ENCODE measurements at regions not wholly inside any gene's neighbourhood (a gene's known extent, or its start where the extent isn't known, plus 50 kb on each side); places are given as distances from the start of the nearest gene placed in this dataset.
A peak's percentile ranks its signal among the peaks of the same experiment; 100 is the strongest.

DNA sequence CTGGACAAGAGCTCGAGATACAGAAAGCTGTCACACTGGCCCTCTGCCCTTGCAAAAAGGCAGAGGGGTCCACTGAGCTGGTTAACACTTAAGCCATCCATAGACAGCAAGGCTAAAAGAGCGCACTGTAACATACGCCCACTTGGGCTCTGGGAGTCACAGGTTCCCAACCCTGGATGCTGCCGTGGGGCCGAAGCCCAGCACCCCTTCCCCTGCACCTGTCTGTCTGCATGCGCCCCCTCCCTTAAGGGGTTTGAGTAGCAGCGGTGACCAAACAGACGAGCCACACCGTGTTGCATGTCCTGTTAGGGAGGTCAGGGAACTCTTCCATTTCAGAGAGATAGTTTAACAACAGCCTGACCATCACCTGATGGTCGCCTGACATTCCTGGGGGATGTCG, 138.4 kb upstream of the GALNTL6 start:
- H3K4me3 ChIP-seq (ENCODE audit: low read length), result no peak overlapping the region
- no peak for ATAC-seq
- Mint-ChIP-seq H3K27me3 (no peaks in the 10 kb centered on the region), H3K27ac (no peak overlapping the region), H3K9me3 (peaks cover 0 to 10% (median 0%) of the 10 kb centered on the region in 11 donors), H3K36me3 (no peaks in the 10 kb centered on the region), H3K4me3 (no peak overlapping the region), H3K4me1 (no peaks in the 10 kb centered on the region)
- H3K4me1 ChIP-seq (ENCODE audit: control insufficient read depth in 2 of 2, insufficient read depth in 2 of 2, low read length in 2 of 2), result no peaks in the 10 kb centered on the region
- no peaks in the 10 kb centered on the region for H3K27me3 ChIP-seq (ENCODE audit: control insufficient read depth in 2 of 2, insufficient read depth in 2 of 2, low read length in 2 of 2)
- no peak overlapping the region for H3K27ac ChIP-seq (ENCODE audit: low read depth, low read length)
- H3K36me3 ChIP-seq (ENCODE audit: control insufficient read depth in 2 of 3, insufficient read depth in 3 of 3, low read length in 3 of 3), result no peaks in the 10 kb centered on the region
- POLR2A ChIA-PET, result no interaction called here
- intact Hi-C loops (cut with micrococcal nuclease), result no loop called here
- DNase-seq, result no peak
- CTCF ChIA-PET, result no interaction called here
- H3K9me3 ChIP-seq (ENCODE audit: control insufficient read depth in 2 of 3, low read length in 3 of 3), result no peaks in the 10 kb centered on the region

DNA sequence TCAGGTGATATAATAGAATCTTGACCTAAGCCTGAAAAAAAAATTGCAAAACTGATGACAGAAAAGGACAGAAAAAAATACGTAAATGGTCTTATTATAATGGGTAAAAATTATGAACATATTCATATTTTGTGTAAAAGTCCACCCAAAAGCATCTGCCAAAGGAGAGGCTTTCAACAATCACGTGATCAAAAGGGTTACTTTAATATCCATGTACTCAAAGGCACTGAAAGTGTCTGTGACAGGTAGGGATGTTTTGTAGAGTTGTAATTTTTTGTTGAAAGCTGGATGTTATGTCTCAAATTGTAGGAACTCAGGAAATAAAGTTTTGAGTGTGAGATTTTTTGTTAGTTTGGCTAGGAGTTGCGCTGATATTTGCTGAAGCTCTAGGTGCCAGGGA, 144.8 kb upstream of the GALNTL6 start:
- CTCF ChIA-PET, result no interaction called here
- Histone ChIP-seq H3K4me1 (ENCODE audit: control insufficient read depth in 2 of 2, insufficient read depth in 2 of 2, low read length in 2 of 2) (no peaks in the 10 kb centered on the region), H3K27me3 (ENCODE audit: control insufficient read depth in 2 of 2, insufficient read depth in 2 of 2, low read length in 2 of 2) (no peaks in the 10 kb centered on the region), H3K9me3 (ENCODE audit: control insufficient read depth in 2 of 3, low read length in 3 of 3) (no peaks in the 10 kb centered on the region), H3K4me3 (ENCODE audit: low read length) (no peak overlapping the region), H3K27ac (ENCODE audit: low read depth, low read length) (no peak overlapping the region), H3K36me3 (ENCODE audit: control insufficient read depth in 2 of 3, insufficient read depth in 3 of 3, low read length in 3 of 3) (no peaks in the 10 kb centered on the region)
- Mint-ChIP-seq H3K9me3 (peaks cover 0 to 6% (median 0%) of the 10 kb centered on the region in 11 donors), H3K27ac (no peak overlapping the region), H3K27me3 (no peaks in the 10 kb centered on the region), H3K36me3 (no peaks in the 10 kb centered on the region), H3K4me1 (no peaks in the 10 kb centered on the region), H3K4me3 (no peak overlapping the region)
- intact Hi-C loops (cut with micrococcal nuclease), result no loop called here
- DNase-seq (no peak), ATAC-seq (no peak)
- POLR2A ChIA-PET, result no interaction called here

DNA sequence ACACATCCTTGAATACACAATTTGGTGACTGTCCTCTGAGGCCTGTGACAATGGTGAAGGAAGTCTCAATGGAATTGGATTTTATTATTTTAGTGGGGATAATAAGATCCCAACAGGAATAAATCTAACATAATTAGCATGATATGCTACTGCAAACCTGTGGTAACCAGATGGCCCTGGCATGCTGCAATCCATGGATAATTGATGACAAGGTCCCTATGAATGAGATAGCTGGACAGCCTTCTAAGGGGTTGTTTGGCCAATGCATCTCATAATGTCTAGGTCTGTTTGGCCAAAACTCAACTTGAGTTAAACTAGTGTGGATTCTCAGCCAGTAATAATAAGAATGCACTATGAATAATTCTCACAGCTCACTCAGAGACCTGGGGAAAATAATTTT, 145.3 kb upstream of the GALNTL6 start:
- no peaks in the 10 kb centered on the region for H3K4me1 ChIP-seq (ENCODE audit: control insufficient read depth in 2 of 2, insufficient read depth in 2 of 2, low read length in 2 of 2)
- Mint-ChIP-seq H3K27me3 (no peaks in the 10 kb centered on the region), H3K27ac (no peak overlapping the region), H3K4me3 (no peak overlapping the region), H3K36me3 (no peaks in the 10 kb centered on the region), H3K4me1 (no peaks in the 10 kb centered on the region), H3K9me3 (peaks cover 0 to 4% (median 0%) of the 10 kb centered on the region in 11 donors)
- no peaks in the 10 kb centered on the region for H3K27me3 ChIP-seq (ENCODE audit: control insufficient read depth in 2 of 2, insufficient read depth in 2 of 2, low read length in 2 of 2)
- DNase-seq, result no peak
- H3K4me3 ChIP-seq (ENCODE audit: low read length), result no peak overlapping the region
- POLR2A ChIA-PET, result no interaction called here
- H3K9me3 ChIP-seq (ENCODE audit: control insufficient read depth in 2 of 3, low read length in 3 of 3), result no peaks in the 10 kb centered on the region
- CTCF ChIA-PET, result no interaction called here
- H3K27ac ChIP-seq (ENCODE audit: low read depth, low read length), result no peak overlapping the region
- ATAC-seq, result no peak
- no peaks in the 10 kb centered on the region for H3K36me3 ChIP-seq (ENCODE audit: control insufficient read depth in 2 of 3, insufficient read depth in 3 of 3, low read length in 3 of 3)
- intact Hi-C loops (cut with micrococcal nuclease), result no loop called here

DNA sequence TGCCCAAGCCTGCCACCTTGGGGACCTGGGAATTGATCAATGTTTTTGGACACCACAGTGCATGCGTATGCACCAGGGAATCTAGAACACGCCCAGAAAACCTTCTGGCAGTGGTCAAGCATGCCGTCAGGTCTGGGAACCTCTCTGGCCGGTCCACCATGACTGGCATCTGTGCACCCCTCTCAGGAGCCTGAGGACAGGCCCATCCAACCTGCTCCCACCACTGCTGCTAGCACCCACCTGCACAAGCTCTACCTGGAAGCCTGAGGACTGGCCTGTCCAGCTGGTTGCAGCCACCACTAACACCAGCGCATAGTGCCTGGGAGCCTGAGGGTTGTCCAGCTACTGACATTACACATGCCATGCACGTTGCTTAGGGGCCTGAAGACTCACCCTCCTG, 162.1 kb upstream of the GALNTL6 start:
- intact Hi-C loops (cut with micrococcal nuclease), result no loop called here
- Mint-ChIP-seq H3K27me3 (no peaks in the 10 kb centered on the region), H3K36me3 (no peaks in the 10 kb centered on the region), H3K9me3 (peaks cover 0 to 15% (median 5%) of the 10 kb centered on the region in 11 donors), H3K27ac (no peak overlapping the region), H3K4me3 (no peak overlapping the region), H3K4me1 (no peaks in the 10 kb centered on the region)
- DNase-seq (no peak), ATAC-seq (no peak)
- CTCF ChIA-PET, result no interaction called here
- Histone ChIP-seq H3K9me3 (ENCODE audit: control insufficient read depth in 2 of 3, low read length in 3 of 3) (no peaks in the 10 kb centered on the region), H3K27me3 (ENCODE audit: control insufficient read depth in 2 of 2, insufficient read depth in 2 of 2, low read length in 2 of 2) (no peaks in the 10 kb centered on the region), H3K36me3 (ENCODE audit: control insufficient read depth in 2 of 3, insufficient read depth in 3 of 3, low read length in 3 of 3) (no peaks in the 10 kb centered on the region), H3K27ac (ENCODE audit: low read depth, low read length) (no peak overlapping the region), H3K4me1 (ENCODE audit: control insufficient read depth in 2 of 2, insufficient read depth in 2 of 2, low read length in 2 of 2) (no peaks in the 10 kb centered on the region), H3K4me3 (ENCODE audit: low read length) (no peak overlapping the region)
- POLR2A ChIA-PET, result no interaction called here

DNA sequence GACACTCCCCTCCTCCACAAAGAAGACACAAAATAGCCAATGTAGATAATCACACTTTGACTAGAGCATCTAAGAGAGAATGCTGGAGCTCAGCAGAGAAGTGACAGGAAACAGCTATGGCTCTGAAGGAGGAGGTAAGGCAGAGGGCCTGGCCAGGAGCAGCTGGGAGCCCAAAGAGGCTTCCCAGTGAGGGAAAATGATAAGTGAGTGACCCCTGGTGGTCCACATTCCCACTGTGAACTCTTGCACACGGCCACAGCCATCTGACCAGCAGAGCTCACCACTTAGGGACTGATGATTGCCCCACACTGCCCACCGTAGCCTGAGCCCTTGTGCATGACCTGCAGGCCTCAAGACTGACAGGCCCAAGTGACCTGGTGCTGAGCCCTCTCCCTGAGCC, 162.7 kb upstream of the GALNTL6 start:
- Histone ChIP-seq H3K9me3 (ENCODE audit: control insufficient read depth in 2 of 3, low read length in 3 of 3) (no peaks in the 10 kb centered on the region), H3K27me3 (ENCODE audit: control insufficient read depth in 2 of 2, insufficient read depth in 2 of 2, low read length in 2 of 2) (no peaks in the 10 kb centered on the region), H3K4me1 (ENCODE audit: control insufficient read depth in 2 of 2, insufficient read depth in 2 of 2, low read length in 2 of 2) (no peaks in the 10 kb centered on the region), H3K27ac (ENCODE audit: low read depth, low read length) (no peak overlapping the region), H3K36me3 (ENCODE audit: control insufficient read depth in 2 of 3, insufficient read depth in 3 of 3, low read length in 3 of 3) (no peaks in the 10 kb centered on the region), H3K4me3 (ENCODE audit: low read length) (no peak overlapping the region)
- H3K27ac Mint-ChIP-seq, result no peak overlapping the region
- ChIA-PET CTCF (no interaction called here), POLR2A (no interaction called here)
- no peaks in the 10 kb centered on the region for H3K27me3 Mint-ChIP-seq
- no peaks in the 10 kb centered on the region for H3K4me1 Mint-ChIP-seq
- no peaks in the 10 kb centered on the region for H3K36me3 Mint-ChIP-seq
- intact Hi-C loops (cut with micrococcal nuclease), result no loop called here
- DNase-seq (no peak), ATAC-seq (peak; percentile 12)
- H3K4me3 Mint-ChIP-seq, result no peak overlapping the region
- peaks cover 0 to 15% (median 5%) of the 10 kb centered on the region in 11 donors for H3K9me3 Mint-ChIP-seq

DNA sequence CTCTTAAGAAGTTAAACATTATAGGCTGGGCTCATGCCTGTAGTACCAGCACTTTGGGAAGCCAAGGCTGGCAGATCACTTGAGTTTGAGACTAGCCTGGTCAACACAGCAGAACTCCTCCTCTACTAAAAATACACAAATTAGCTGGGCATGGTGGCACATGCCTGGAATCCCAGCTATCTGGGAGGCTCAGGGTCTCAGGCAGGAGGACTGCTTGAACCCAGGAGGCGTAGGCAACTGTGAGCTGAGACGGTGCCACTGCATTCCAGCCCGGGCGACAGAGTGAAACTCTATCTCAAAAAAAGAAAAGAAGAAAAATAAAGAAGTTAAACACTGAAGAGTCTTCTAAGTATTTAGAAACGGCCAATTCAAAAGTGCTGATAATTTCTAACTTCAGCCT, 164.3 kb upstream of the GALNTL6 start:
- no peaks in the 10 kb centered on the region for H3K36me3 ChIP-seq (ENCODE audit: control insufficient read depth in 2 of 3, insufficient read depth in 3 of 3, low read length in 3 of 3)
- no peak overlapping the region for H3K27ac ChIP-seq (ENCODE audit: low read depth, low read length)
- no peaks in the 10 kb centered on the region for H3K4me1 ChIP-seq (ENCODE audit: control insufficient read depth in 2 of 2, insufficient read depth in 2 of 2, low read length in 2 of 2)
- Mint-ChIP-seq H3K9me3 (peaks cover 0 to 15% (median 4%) of the 10 kb centered on the region in 11 donors), H3K27me3 (no peaks in the 10 kb centered on the region), H3K4me3 (no peak overlapping the region), H3K36me3 (no peaks in the 10 kb centered on the region), H3K27ac (no peak overlapping the region), H3K4me1 (peaks cover 0 to 4% (median 0%) of the 10 kb centered on the region in 7 donors)
- H3K27me3 ChIP-seq (ENCODE audit: control insufficient read depth in 2 of 2, insufficient read depth in 2 of 2, low read length in 2 of 2), result no peaks in the 10 kb centered on the region
- CTCF ChIA-PET, result no interaction called here
- DNase-seq, result no peak
- ATAC-seq, result no peak
- H3K4me3 ChIP-seq (ENCODE audit: low read length), result no peak overlapping the region
- POLR2A ChIA-PET, result no interaction called here
- H3K9me3 ChIP-seq (ENCODE audit: control insufficient read depth in 2 of 3, low read length in 3 of 3), result no peaks in the 10 kb centered on the region
- intact Hi-C loops (cut with micrococcal nuclease), result no loop called here

DNA sequence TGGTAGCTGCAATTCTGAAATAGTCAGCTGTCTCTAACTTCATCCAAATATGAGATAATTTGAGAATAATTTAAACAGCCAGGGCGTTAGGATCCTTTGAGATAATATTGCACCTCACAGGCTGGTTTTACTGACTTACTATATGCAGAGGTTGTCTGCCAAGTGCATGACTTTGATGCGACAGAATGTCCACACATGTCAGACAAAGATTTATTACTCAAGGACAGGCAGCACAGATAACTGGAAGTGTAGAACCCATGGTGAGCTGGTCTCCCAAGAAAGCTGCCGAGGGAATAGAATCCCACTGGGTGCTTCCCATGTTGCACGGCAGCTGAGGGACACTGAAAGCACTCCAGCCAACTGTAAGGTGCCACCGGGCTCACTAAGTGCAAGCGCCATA, 166.2 kb upstream of the GALNTL6 start:
- Mint-ChIP-seq H3K4me3 (no peak overlapping the region), H3K4me1 (peaks cover 0 to 6% (median 0%) of the 10 kb centered on the region in 7 donors), H3K36me3 (no peaks in the 10 kb centered on the region), H3K9me3 (peaks cover 0 to 11% (median 4%) of the 10 kb centered on the region in 11 donors), H3K27me3 (no peaks in the 10 kb centered on the region), H3K27ac (no peak overlapping the region)
- Histone ChIP-seq H3K4me1 (ENCODE audit: control insufficient read depth in 2 of 2, insufficient read depth in 2 of 2, low read length in 2 of 2) (no peaks in the 10 kb centered on the region), H3K9me3 (ENCODE audit: control insufficient read depth in 2 of 3, low read length in 3 of 3) (no peaks in the 10 kb centered on the region), H3K27ac (ENCODE audit: low read depth, low read length) (no peak overlapping the region), H3K36me3 (ENCODE audit: control insufficient read depth in 2 of 3, insufficient read depth in 3 of 3, low read length in 3 of 3) (no peaks in the 10 kb centered on the region), H3K4me3 (ENCODE audit: low read length) (no peak overlapping the region), H3K27me3 (ENCODE audit: control insufficient read depth in 2 of 2, insufficient read depth in 2 of 2, low read length in 2 of 2) (no peaks in the 10 kb centered on the region)
- CTCF ChIA-PET, result no interaction called here
- no peak for DNase-seq
- POLR2A ChIA-PET, result no interaction called here
- intact Hi-C loops (cut with micrococcal nuclease), result no loop called here
- no peak for ATAC-seq
